WTC11 (cell line): ENCODE measurements at regions not wholly inside any gene's neighbourhood (a gene's known extent, or its start where the extent isn't known, plus 50 kb on each side); places are given as distances from the start of the nearest gene placed in this dataset.

Experiments used
- ATF2 ChIP-seq: sonication (generic); formaldehyde crosslinking; IDR thresholded peaks from 2 replicates; pipeline ENCODE4 v1.8.1; 2022; ENCODE audit warnings: low read depth, missing genetic modification reagents, borderline replicate concordance
- ATF6 ChIP-seq: sonication (generic); formaldehyde crosslinking; IDR thresholded peaks from 2 replicates; pipeline ENCODE4 v1.8.1; 2023; ENCODE audit warnings: mild to moderate bottlenecking, missing genetic modification reagents
- CTCF ChIP-seq: fragments of 200-600 bp; IDR thresholded peaks from 2 replicates; pipeline ENCODE4 v1.8.0; 2022; ENCODE audit warnings: antibody characterized with exemption
- GABPB1 ChIP-seq: sonication (generic); formaldehyde crosslinking; IDR thresholded peaks from 2 replicates; pipeline ENCODE4 v1.8.1; 2023; ENCODE audit warnings: mild to moderate bottlenecking, missing genetic modification reagents
- HMGXB4 ChIP-seq: sonication (generic); formaldehyde crosslinking; IDR thresholded peaks from 2 replicates; pipeline ENCODE4 v1.8.1; 2023; ENCODE audit warnings: mild to moderate bottlenecking, moderate library complexity, missing genetic modification reagents
- IRF1 ChIP-seq: sonication (generic); formaldehyde crosslinking; IDR thresholded peaks from 2 replicates; pipeline ENCODE4 v1.8.0; 2023; ENCODE audit warnings: missing genetic modification reagents
- MAX ChIP-seq: sonication (generic); formaldehyde crosslinking; IDR thresholded peaks from 2 replicates; pipeline ENCODE4 v1.8.0; 2022; ENCODE audit warnings: mild to moderate bottlenecking, missing genetic modification reagents
- NFYB ChIP-seq: sonication (generic); formaldehyde crosslinking; conservative IDR thresholded peaks from 2 replicates; pipeline ENCODE4 v1.8.0; 2022; ENCODE audit warnings: low read depth, missing genetic modification reagents
- PREB ChIP-seq: sonication (generic); formaldehyde crosslinking; IDR thresholded peaks from 2 replicates; pipeline ENCODE4 v1.8.1; 2022; ENCODE audit warnings: mild to moderate bottlenecking, missing genetic modification reagents, moderate library complexity, borderline replicate concordance
- SP1 ChIP-seq: sonication (generic); formaldehyde crosslinking; conservative IDR thresholded peaks from 2 replicates; pipeline ENCODE4 v1.8.1; 2022; ENCODE audit warnings: missing genetic modification reagents
- ZBTB43 ChIP-seq: sonication (generic); formaldehyde crosslinking; IDR thresholded peaks from 2 replicates; pipeline ENCODE4 v1.8.1; 2023; ENCODE audit warnings: mild to moderate bottlenecking, missing genetic modification reagents
- ZMAT4 ChIP-seq: fragments of 250-450 bp; sonication (Bioruptor Pico); IDR thresholded peaks from 2 replicates; pipeline ENCODE4 v1.9.0; 2021; ENCODE audit warnings: mild to moderate bottlenecking
- ZNF138 ChIP-seq: sonication (generic); formaldehyde crosslinking; conservative IDR thresholded peaks from 2 replicates; pipeline ENCODE4 v1.8.1; 2022; ENCODE audit warnings: mild to moderate bottlenecking, moderate library complexity, missing genetic modification reagents

GRCh38 chr1:95793893-95794292, 559.9 kb downstream of the RWDD3 start:
- TF ChIP-seq CTCF (0 out of 2 replicates have a peak, but pooled peaks have one; percentile 22), GABPB1 (CRISPR knock-in tag) (no peak), ZBTB43 (CRISPR knock-in tag) (no peak), ATF6 (CRISPR knock-in tag) (no peak), NFYB (CRISPR knock-in tag) (no peak), ZNF138 (no peak), ZMAT4 (no peak), ATF2 (CRISPR knock-in tag) (no peak), PREB (CRISPR knock-in tag) (no peak), HMGXB4 (CRISPR knock-in tag) (no peak), SP1 (CRISPR knock-in tag) (no peak), IRF1 (CRISPR knock-in tag) (no peak), MAX (CRISPR knock-in tag) (no peak)
